ENCODE measurements at regions not wholly inside any gene's neighbourhood (a gene's known extent, or its start where the extent isn't known, plus 50 kb on each side); places are given as distances from the start of the nearest gene placed in this dataset.
A peak's percentile ranks its signal among the peaks of the same experiment; 100 is the strongest.

- DNase-seq (ENCODE audit: low read depth in 2 of 2, low spot score in 1 of 2): no peak
These were observed 66.1 kb upstream of the MLN start for GRCh38 chr6:33869826-33870423.

GRCh38 chr6:33869121-33869520, 65.3 kb upstream of the MLN start:
- DNase-seq (ENCODE audit: low read depth in 2 of 2, low spot score in 1 of 2): no peak

DNA sequence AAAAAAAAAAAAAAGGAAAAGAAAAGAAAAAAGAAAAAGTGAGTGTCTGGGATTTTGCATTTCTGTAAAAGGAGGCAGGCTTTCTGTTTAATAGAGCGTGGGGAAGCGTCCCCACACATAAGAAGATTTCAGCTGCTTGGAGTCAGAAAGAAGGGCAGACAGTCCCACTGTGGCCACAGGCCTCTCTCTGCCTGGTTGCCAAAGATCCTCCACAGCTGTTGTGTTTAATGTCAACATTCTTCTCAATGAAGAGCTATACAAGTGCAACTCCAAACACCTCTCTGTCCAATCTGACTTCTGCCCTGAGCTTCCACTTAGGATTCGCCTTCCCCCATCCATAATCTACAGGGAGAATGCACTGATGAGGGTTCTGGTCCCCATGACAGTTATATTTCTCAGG, 64.3 kb upstream of the MLN start:
- DNase-seq (ENCODE audit: low read depth in 2 of 2, low spot score in 1 of 2): no peak

- DNase-seq (ENCODE audit: low read depth in 2 of 2, low spot score in 1 of 2): no peak
These were observed 61.8 kb upstream of the MLN start for GRCh38 chr6:33865478-33866077.

GRCh38 chr6:33863723-33864440, 60.1 kb upstream of the MLN start:
- DNase-seq (ENCODE audit: low read depth in 2 of 2, low spot score in 1 of 2): no peak

DNA sequence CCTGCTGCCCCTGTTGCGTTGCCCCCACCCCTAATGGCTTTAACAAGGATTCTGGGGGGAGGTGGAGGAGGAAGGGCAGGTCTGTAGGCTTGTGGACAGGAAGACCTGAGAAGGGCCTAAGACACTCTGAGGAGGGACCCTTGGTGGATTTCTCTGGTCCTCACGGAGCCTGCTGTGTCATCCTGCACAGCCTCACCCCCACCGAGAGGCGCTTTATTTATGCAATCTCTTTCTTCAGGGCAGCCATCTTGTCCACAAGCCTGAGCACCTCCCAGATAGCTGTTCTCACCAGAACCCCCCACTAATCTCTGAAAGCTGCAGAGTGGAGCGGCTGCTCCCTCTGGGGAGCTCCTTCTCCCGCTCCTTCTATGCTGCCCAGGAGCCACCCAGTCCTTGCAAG, 59.3 kb upstream of the MLN start:
- no peak for DNase-seq (ENCODE audit: low read depth in 2 of 2, low spot score in 1 of 2)

- DNase-seq (ENCODE audit: low read depth in 2 of 2, low spot score in 1 of 2): no peak
These were observed 58.7 kb upstream of the MLN start for GRCh38 chr6:33862536-33862935.

GRCh38 chr6:33861722-33862121, 57.9 kb upstream of the MLN start:
- no peak for DNase-seq (ENCODE audit: low read depth in 2 of 2, low spot score in 1 of 2)

DNA sequence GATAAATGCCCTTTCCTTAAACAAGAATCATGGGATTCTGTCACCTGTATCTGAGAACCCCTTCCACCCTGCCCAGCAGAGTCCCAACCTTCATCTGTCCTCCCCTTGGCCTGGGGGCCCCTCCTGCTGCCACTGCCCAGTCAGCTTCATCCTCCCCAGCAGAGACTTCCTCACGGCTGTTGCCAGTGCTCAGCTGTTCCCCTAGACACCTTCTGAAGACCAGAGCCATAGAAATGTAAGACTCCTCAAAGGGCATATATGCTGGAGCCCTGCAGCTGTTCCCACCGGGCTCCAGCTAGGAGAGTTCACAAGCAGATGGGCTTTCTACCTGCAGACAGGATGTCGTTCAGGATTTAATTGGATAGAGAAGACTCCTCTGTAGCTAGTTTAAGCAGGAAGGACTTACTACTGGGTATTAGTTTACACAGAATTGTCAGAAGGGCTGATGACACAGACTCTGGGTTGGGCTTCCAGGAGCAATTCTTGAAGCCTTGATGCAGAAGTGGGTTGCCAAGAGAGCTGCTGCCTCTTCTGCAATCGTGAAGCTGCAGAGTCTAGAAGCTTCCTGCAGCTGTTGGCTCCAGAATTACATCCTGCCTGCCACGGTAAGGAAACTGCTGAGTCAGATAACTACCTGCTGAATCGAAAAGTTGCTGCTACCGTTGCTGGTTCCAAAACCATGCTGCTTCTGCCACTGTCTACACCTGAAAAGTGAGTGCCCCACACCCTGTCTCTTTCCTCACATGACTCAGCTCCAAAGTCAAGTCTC, 57.1 kb upstream of the MLN start:
- DNase-seq (ENCODE audit: low read depth in 2 of 2, low spot score in 1 of 2): no peak

- no peak for DNase-seq (ENCODE audit: low read depth in 2 of 2, low spot score in 1 of 2)
These were observed 56.2 kb upstream of the MLN start for GRCh38 chr6:33860006-33860405.

DNA sequence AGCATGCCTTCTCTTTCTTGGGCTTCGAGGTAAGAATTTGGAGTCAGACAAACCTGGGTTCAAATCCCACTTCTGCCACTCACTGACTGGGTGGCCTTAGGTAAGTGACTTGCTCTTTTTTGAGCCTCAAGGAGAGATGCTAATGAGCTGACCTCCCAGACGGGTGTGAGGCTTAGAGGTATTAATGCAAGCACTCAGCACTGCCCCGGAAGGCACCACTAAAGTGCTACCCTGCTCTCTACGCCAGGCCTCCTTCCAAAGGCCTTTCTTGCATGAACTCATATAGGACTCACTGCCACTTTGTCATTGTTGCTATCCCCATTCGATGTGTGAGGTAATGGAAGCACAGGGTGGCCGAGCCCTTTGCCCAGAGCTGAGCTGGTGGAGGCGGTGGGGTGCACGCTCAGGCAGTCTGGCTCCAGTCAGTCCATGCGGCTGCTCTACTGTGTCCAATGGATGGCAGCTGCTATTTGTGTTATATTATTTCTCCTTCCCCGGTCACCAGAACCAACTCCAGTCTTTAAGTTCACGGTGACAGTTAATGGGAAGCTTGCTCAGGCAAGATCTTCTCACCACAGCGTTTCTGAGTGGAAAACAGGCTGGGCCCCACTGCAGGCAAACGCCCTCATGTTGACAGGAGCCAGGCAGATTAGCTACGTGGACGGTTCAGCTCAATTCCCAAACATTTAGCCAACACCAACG, 55.2 kb upstream of the MLN start:
- DNase-seq (ENCODE audit: low read depth in 2 of 2, low spot score in 1 of 2): no peak

DNA sequence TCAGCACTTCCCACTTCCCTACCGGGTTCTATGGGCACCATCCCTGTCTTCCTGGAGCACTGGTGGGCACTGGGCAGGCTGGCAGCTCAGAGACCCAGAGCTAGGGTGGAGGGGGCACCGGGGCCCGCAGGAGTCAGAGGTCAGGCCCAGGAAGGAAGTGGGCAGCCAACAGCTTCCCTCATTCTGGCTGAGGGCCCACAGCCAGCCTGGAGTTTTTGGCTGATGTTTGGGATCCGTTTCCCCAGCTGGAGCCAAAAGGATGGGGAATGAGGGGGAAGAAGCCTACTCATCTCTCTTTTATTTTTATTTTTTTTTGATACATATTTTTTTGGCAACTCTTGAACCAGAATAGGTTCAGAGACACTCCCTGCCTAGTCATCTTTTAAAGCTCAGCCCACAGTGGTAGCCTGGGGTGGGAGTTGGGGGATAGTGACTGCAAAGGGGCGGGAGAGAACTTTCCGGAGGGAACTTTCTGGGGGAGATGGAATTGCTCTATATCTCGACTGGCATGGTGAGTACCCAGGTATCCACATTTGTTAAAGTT, 54.2 kb upstream of the MLN start:
- DNase-seq (ENCODE audit: low read depth in 2 of 2, low spot score in 1 of 2): no peak

DNA sequence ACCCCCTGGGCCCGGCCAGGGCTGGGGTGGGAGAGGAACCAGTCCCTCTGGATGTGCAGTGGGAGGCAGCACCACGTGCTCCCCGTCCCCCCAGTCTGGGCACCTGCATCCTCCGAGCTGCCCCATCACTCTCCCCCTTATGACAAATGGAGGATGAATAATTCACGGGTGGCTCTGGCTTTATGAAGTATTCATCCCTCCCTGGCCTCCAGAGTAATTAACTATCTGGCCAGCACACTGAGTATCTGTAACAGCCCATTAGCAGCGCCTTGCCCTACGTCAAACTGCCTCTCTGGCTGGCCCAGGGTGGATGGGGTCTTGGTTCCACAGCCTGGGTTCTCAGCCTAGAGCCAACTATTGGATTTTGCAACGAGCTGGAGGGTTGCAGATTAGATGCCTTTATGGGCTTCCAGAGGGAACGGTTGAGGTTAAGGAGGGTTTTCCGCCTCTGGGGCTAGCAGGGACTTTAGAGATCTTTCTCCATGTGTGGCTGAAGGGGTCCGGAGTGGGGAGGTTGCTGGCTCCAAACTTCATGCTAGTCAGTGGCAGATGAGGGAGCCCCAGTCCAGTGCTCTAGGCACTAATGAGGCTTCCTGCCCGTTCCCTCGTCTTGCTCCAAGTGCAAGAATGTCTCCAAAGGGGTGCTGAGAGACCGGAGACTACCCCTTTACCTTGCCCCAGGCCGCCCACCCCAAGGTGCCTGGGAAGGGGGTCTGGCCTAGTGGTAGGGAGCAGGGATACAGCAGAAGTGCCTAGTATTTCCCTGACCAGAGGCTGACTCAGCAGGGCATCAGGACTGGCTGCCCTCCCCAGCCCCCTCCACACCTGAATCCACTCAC, 53.5 kb upstream of the MLN start:
- DNase-seq (ENCODE audit: low read depth in 2 of 2, low spot score in 1 of 2): no peak

- peak; percentile 24 to 48 for DNase-seq (ENCODE audit: low read depth in 2 of 2, low spot score in 1 of 2)
These were observed 52.9 kb upstream of the MLN start for GRCh38 chr6:33856655-33857054.

DNA sequence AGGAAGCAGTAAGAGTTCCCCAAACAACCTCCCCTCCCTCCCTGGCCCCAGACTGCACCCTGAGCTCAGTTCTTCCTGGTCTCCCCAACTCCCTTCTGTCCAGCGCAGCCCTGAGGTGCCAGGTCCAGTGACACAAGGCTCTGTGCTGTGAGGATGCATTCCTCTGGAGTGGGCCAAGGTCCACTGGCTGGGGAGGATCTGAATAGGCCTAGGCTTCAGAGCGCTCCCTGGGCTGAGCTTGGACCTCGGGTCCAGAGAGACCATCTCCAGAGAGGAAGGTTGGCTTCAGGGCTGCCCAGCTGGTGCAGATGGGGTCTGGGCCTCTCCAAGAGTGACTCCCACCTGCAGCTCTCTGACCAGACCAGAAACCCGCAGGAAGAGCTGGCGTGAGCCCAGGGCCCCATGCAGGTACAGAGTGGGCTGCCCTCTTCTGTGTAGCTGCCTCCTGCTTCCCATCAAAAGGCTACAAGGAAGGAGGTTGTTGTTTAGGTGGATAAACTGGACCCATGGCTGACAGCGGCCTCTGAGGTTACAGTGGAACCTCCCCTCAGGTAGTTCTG, 52.3 kb upstream of the MLN start:
- no peak for DNase-seq (ENCODE audit: low read depth in 2 of 2, low spot score in 1 of 2)

- no peak for DNase-seq (ENCODE audit: low read depth in 2 of 2, low spot score in 1 of 2)
These were observed 50.8 kb upstream of the MLN start for GRCh38 chr6:33854572-33855030.

- no peak for DNase-seq (ENCODE audit: low read depth in 2 of 2, low spot score in 1 of 2)
These were observed 49.9 kb upstream of the MLN start for GRCh38 chr6:33853736-33854135.

Measured in stimulated activated CD8-positive, alpha-beta memory T cell treated with anti-CD3 and anti-CD28 coated beads, Interleukin-4, amount 100 ng/mL, for 4 hours (primary cell).